Neural cell (in vitro differentiated cells): ENCODE measurements at regions not wholly inside any gene's neighbourhood (a gene's known extent, or its start where the extent isn't known, plus 50 kb on each side); places are given as distances from the start of the nearest gene placed in this dataset.

Experiments used
- MXI1 ChIP-seq: fragments of 450-650 bp; conservative IDR thresholded peaks from 2 replicates; pipeline ENCODE4 v1.6.1; 2014; ENCODE audit warnings: antibody characterized with exemption, mild to moderate bottlenecking; ENCODE audit not compliant: poor library complexity, severe bottlenecking
- POLR2AphosphoS5 ChIP-seq: IDR thresholded peaks from 2 replicates; pipeline ENCODE4 v1.6.1; 2012
- RAD21 ChIP-seq: fragments of 450-650 bp; conservative IDR thresholded peaks from 2 replicates; pipeline ENCODE4 v1.6.1; 2014; ENCODE audit warnings: antibody characterized with exemption, mild to moderate bottlenecking, moderate library complexity
- TAF1 ChIP-seq: IDR thresholded peaks from 2 replicates; pipeline ENCODE4 v1.6.1; 2012; ENCODE audit warnings: low read depth
- TF ChIP-seq, protein P1 (sequence below): fragments of 450-650 bp; IDR thresholded peaks from 2 replicates; pipeline ENCODE4 v1.5.1; 2014; ENCODE audit warnings: antibody characterized with exemption, mild to moderate bottlenecking, moderate library complexity; ENCODE audit not compliant: poor library complexity, severe bottlenecking

DNA sequence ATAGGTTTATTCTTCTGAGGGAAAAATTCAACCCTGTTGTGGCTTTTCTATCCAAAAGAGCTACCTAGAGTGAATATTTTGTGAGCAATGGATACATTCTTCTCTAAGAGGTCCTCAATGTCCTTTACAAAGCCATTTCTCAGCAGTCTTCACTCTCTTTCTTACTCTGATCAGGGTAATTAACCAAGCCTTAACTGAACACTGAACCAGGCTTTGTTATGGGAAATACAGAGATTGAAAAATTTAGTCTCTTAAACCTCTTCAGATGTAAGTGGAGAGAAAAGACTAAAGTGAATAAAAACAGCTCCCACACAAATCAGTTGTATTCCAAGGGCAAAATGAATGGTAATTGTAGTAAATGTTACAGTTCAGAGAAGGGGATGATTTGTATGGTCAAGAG, 64.0 kb upstream of the XIST start:
- no peak for TF ChIP-seq MXI1
- TF ChIP-seq, protein P1, sequence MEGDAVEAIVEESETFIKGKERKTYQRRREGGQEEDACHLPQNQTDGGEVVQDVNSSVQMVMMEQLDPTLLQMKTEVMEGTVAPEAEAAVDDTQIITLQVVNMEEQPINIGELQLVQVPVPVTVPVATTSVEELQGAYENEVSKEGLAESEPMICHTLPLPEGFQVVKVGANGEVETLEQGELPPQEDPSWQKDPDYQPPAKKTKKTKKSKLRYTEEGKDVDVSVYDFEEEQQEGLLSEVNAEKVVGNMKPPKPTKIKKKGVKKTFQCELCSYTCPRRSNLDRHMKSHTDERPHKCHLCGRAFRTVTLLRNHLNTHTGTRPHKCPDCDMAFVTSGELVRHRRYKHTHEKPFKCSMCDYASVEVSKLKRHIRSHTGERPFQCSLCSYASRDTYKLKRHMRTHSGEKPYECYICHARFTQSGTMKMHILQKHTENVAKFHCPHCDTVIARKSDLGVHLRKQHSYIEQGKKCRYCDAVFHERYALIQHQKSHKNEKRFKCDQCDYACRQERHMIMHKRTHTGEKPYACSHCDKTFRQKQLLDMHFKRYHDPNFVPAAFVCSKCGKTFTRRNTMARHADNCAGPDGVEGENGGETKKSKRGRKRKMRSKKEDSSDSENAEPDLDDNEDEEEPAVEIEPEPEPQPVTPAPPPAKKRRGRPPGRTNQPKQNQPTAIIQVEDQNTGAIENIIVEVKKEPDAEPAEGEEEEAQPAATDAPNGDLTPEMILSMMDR, result no peak
- no peak for TF ChIP-seq RAD21
- TF ChIP-seq TAF1, result no peak
- no peak for TF ChIP-seq POLR2AphosphoS5
